CD4-positive, alpha-beta T cell treated with Interleukin-15 for 1 hour (primary cell): ENCODE measurements at regions not wholly inside any gene's neighbourhood (a gene's known extent, or its start where the extent isn't known, plus 50 kb on each side); places are given as distances from the start of the nearest gene placed in this dataset.

Experiments used
- DNase-seq: peaks from one replicate; pipeline ENCODE4 v3.0.0-alpha.2; 2020

DNA sequence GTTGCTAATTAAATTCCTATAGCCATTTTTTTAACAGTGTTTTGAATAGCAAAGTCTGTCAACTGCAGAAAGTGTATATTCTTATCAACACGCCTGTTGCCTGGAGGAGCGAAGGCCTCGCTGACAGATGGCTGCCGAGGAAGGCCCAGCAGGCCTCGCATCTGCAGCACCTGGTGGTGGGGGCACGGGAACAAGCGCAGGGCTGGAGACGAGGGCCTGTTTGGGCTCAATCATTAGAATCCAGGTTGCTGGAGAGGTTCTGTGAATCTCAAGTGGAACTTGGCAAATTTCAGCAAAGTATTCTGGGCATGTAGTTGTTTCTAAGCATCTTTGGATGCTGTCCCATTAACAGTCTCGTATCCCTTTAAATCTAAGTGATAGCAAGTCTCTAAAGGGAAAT lies 66.1 kb upstream of the FAM204A start:
- no peak for DNase-seq

DNA sequence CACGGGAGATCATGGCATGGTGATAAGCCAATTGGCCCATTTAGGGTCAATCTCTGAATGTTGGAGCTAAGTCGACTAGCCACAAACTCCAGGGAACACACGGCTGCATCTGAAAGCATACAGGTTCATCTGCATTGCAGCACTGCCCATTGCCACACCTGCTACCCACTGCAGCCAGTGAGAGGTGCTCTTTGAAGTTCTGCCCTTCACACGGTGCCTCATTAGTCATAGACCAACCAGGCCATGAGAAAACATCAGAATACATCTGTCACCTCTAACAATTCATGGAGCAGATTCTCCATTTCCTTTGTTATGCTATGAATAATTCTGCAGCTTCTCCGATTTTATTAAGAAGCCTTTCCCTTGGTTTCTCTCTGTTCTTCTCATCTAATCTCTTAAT lies 65.7 kb upstream of the FAM204A start:
- no peak for DNase-seq

DNA sequence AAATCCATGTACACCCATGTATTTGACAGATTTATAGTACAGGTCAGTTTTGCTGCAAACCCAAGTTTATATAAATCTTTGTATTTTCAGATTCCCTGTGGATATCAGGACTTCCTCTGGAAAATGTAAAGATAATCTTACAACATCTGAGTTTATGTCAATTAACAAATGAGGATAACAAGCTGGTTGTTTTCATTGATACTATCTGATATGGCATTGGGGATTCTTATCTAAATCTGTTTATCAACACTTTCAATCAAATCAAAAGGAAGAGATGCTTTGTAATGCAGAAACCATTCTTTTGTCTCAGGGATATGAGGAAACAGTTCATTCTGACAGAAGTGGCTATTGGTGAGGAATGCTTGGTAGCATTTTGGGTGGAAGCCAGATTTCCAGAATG lies 64.9 kb upstream of the FAM204A start:
- DNase-seq: no peak

DNA sequence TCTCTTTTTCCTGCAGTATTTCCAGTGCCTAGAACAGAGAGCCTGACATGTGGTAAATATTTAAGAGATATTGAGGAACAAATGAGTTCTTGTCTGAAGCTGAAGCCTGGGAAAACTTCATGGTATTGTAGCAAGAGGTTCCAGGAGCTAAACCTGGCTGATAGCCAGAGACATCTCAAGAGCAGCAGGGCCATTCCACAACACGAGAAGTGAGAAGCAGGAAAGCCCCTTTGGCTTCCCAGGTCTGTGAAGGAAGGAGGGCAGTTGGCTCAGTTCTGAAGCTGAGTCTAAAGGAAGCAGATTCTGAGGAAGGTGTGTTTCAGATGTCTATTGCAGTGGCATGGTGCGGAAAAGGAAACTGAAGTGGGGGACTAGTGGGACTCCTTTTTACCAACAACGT lies 63.8 kb upstream of the FAM204A start:
- DNase-seq: no peak

DNA sequence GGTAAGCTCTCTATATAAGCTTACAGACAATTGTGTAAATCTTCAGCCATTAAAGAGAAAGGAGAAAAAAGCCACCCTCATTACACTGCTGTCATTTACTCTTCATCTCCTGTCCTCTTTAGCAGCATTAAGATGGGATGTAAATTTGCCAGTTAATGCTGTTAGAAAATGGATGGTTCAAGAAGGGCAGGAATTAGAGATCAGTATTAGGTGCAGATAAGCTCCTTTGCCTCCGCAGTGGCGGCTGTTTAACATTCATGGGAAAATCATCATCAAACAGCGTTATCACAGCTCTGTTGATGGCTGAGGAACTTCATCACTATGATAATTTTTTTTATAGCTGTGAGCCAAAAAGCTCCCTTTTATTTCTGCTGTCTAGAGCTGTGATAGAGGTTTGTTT lies 61.8 kb upstream of the FAM204A start:
- DNase-seq: no peak

DNA sequence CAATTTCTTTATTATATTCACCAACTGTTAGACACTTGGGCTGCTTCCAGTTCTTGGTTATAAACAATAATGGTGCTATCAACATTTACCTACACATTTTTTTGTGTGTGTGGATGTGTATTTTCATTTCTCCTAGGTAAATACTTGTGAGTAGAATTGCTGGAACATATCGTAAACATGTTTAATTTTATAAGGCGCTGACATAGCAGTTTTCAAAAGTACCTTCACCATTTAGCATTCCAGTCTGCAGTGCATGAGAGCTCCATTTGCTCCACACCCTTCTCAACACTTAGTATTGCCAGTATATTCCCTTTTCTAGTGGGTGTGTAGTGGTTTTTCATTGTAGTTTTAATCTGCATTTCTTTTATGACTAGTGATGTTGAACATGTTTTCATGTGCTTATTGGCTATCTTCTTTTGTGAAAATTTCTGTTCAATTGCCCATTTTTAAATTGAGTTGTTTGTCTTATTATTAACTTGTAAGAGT lies 59.6 kb upstream of the FAM204A start:
- DNase-seq: no peak

DNA sequence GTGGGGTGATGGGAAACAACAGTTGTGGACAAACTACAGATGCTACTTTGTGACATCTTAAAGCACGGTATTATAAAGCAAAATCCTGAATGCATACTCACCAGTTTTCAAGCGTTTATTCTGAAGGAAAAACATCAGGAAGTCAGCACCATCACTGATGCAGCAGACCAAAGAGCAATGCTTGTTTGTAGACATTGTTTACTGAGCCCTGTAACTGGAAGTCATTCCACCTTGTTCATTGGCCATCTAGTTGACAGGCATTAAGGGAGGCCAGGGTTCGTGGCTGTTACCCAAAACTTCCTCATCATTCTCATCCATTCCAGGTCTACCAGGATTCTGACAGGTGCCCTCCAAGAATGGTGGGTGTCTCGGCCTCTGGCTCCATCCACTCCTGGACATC lies 55.3 kb upstream of the FAM204A start:
- no peak for DNase-seq

DNA sequence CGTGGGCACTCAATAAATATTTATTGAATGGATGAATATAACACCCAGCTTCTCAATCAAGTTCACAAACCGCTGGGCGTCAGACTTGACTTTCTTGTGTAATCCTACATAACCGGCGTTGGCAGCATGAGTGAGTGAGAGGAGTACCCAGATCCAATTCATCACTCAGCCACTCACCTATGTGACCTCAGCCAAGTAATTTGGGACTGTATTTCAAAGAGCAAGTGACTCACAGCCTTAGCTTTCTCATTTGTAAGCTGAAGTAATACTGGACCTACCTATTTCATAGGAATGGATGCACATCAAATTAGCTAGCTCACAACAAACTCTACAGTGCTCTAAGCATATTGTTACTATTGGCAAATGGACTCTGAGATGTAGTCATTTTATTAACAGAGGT lies 53.8 kb upstream of the FAM204A start:
- no peak for DNase-seq

DNA sequence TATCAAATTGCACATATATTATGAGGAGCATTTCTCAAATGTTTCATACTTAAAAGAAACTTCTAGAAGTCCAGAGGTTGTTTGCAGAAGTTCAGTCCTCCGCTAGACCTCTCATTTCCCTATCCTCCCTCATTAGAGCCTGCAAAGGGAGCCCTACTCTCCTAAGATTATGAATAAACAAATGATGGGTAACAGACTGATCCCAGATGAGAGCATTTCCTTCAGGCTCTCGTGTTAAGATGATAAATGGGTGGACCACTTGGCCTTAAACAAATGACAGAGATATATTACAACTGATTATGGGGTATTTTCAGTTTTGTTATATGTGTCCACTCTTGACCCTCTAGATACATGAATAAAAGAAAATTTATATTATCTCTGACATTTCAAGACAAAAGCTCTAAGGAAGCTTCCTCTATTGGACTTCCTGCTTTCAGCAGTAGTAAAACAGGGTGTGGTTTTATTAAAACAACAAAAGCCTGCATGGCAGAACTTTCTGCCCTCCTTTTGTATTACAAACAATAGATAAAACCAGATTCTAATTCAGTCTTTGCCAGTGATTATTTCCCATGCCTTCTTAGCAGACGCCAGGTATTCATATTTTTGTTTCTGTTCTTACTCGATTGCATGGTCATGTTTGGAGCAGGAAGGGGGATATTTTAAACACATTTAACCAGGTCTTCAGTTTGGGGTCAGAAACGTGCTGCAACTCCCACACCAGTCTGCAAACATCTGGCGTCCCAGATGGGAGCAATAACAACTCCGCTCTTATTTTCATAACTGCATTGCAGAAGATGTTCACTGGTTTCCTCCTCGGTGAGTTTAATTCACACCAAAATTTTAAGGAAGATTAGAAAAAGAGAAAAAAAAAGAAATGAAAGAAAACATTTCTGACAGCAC lies 52.4 kb upstream of the FAM204A start:
- DNase-seq: no peak

DNA sequence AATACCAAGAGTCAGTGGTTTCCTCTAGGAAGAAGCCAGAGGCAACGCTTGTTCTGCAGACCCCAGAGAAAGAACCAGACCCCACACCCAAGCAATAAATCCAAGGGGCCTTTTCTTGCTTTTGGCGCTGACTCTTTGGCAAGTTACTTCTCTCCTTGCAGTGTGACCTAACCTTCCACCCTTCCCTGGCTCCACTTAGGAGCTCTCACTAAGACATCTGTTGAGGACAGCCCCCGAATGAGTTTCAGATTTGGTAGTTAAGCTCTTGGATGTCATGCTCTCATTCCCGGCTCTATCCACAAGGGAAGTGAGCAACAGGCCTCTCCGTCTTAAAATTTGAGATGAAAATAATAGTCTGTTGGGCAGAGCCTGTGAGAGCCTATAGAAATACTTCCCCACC lies 50.6 kb upstream of the FAM204A start:
- no peak for DNase-seq
